Peyer's patch (tissue), 4 donors: ENCODE measurements at regions not wholly inside any gene's neighbourhood (a gene's known extent, or its start where the extent isn't known, plus 50 kb on each side); places are given as distances from the start of the nearest gene placed in this dataset.

ENCODE experiments used
- POLR2A ChIP-seq, 2 donors: fragments of 450-650 bp; IDR thresholded peaks; one replicate each; pipeline ENCODE4 v1.5.1; 2017; ENCODE audit warnings: antibody characterized with exemption in 2 of 2, mild to moderate bottlenecking in 2 of 2, moderate library complexity in 2 of 2
- TF ChIP-seq, protein P1 (sequence below), 6 experiments: fragments of 450-650 bp in 4 of 6; fragments of 200-600 bp in 2 of 6; sonication (generic) in 1 of 6; IDR thresholded peaks; one replicate each; pipeline ENCODE4 v1.5.1; 2017 to 2019; ENCODE audit warnings: antibody characterized with exemption in 6 of 6, mild to moderate bottlenecking in 3 of 6, moderate library complexity in 1 of 6

DNA sequence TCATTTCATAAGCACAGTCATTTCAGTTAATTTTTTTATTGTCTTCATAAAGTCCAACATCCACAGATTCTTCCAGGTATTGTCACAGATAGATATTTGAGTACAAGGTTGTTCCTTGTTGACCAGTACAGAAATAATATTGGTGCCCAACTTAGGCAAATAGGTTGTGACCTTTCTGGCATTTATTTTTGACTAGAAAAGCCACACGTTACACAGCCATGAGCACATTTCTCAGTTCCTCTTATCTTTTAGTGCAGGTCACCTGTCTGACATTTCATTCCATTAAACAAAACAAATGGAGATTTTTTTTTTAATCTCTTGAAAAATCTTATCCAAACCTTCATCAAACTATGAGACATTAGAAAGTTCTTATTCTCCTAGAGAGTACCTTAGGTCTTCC, 428.8 kb downstream of the ZNF521 start:
- TF ChIP-seq, protein P1, sequence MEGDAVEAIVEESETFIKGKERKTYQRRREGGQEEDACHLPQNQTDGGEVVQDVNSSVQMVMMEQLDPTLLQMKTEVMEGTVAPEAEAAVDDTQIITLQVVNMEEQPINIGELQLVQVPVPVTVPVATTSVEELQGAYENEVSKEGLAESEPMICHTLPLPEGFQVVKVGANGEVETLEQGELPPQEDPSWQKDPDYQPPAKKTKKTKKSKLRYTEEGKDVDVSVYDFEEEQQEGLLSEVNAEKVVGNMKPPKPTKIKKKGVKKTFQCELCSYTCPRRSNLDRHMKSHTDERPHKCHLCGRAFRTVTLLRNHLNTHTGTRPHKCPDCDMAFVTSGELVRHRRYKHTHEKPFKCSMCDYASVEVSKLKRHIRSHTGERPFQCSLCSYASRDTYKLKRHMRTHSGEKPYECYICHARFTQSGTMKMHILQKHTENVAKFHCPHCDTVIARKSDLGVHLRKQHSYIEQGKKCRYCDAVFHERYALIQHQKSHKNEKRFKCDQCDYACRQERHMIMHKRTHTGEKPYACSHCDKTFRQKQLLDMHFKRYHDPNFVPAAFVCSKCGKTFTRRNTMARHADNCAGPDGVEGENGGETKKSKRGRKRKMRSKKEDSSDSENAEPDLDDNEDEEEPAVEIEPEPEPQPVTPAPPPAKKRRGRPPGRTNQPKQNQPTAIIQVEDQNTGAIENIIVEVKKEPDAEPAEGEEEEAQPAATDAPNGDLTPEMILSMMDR (IDR thresholded peaks at IDR 0.05) = no peak
- no peak for TF ChIP-seq POLR2A (IDR thresholded peaks at IDR 0.05)
